ENCODE measurements at regions not wholly inside any gene's neighbourhood (a gene's known extent, or its start where the extent isn't known, plus 50 kb on each side); places are given as distances from the start of the nearest gene placed in this dataset.

DNA sequence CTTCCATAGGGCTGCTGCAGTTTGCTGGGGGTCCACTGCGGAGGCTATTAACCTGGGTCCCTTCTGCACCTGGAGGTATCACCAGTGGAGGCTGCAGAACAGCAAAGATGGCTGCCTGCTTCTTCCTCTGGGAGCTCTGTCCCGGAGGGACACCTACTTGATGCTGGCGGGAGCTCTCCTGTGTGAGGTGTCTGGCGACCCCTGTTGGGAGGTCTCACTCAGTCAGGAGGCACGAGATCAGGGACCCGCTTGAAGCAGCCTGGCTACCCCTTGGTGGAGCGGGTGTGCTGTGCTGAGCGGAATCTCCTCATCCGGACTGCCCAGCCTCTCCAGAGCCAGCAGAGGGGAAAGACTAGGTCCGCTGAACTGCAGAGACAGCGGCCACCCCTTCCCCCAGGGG, 56.0 kb upstream of the CTXND1 start:
- Histone ChIP-seq H3K79me2 (no peaks in the 10 kb centered on the region), H2AFZ (no peak overlapping the region), H3K9me2 (replicated peaks; ENCODE audit: insufficient read depth) (no peaks in the 10 kb centered on the region), H3K4me1 (ENCODE audit: insufficient read depth) (no peaks in the 10 kb centered on the region), H4K20me1 (ENCODE audit: insufficient read depth, poor library complexity, severe bottlenecking) (no peaks in the 10 kb centered on the region), H3K4me3 (no peak overlapping the region), H3K4me2 (no peak overlapping the region), H3K36me3 (replicated peaks; ENCODE audit: insufficient read depth, low read depth) (no peaks in the 10 kb centered on the region), H3K9me3 (ENCODE audit: low read depth) (no peaks in the 10 kb centered on the region), H3K27ac (no peak overlapping the region), H3K27me3 (no peaks in the 10 kb centered on the region)
- TF ChIP-seq, protein P1, sequence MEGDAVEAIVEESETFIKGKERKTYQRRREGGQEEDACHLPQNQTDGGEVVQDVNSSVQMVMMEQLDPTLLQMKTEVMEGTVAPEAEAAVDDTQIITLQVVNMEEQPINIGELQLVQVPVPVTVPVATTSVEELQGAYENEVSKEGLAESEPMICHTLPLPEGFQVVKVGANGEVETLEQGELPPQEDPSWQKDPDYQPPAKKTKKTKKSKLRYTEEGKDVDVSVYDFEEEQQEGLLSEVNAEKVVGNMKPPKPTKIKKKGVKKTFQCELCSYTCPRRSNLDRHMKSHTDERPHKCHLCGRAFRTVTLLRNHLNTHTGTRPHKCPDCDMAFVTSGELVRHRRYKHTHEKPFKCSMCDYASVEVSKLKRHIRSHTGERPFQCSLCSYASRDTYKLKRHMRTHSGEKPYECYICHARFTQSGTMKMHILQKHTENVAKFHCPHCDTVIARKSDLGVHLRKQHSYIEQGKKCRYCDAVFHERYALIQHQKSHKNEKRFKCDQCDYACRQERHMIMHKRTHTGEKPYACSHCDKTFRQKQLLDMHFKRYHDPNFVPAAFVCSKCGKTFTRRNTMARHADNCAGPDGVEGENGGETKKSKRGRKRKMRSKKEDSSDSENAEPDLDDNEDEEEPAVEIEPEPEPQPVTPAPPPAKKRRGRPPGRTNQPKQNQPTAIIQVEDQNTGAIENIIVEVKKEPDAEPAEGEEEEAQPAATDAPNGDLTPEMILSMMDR (IDR thresholded peaks at IDR 0.05; ENCODE audit: poor library complexity): no peak
- TF ChIP-seq EZH2 (IDR thresholded peaks at IDR 0.05; ENCODE audit: borderline replicate concordance) (no peak), EZH2phosphoT487 (IDR thresholded peaks at IDR 0.05; ENCODE audit: low read depth, severe bottlenecking, unreplicated experiment) (no peak)
- DNase-seq (ENCODE audit: low spot score): no peak
- 69% methylated on average over 11 of the region's 11 CpGs for whole genome bisulfite sequencing (ENCODE audit: low lambda C conversion rate, missing lambda C conversion rate)

- no peak overlapping the region for H2AFZ ChIP-seq
- TF ChIP-seq EZH2 (IDR thresholded peaks at IDR 0.05; ENCODE audit: borderline replicate concordance) (no peak), EZH2phosphoT487 (IDR thresholded peaks at IDR 0.05; ENCODE audit: low read depth, severe bottlenecking, unreplicated experiment) (no peak)
- TF ChIP-seq, protein P1 (IDR thresholded peaks at IDR 0.05; ENCODE audit: poor library complexity): peak; percentile 58
- H3K27me3 ChIP-seq: no peaks in the 10 kb centered on the region
- no peaks in the 10 kb centered on the region for H3K9me2 ChIP-seq (replicated peaks; ENCODE audit: insufficient read depth)
- H3K36me3 ChIP-seq (replicated peaks; ENCODE audit: insufficient read depth, low read depth): no peaks in the 10 kb centered on the region
- peak; percentile 61 for DNase-seq (ENCODE audit: low spot score)
- no peaks in the 10 kb centered on the region for H3K79me2 ChIP-seq
- no peak overlapping the region for H3K4me2 ChIP-seq
- no peaks in the 10 kb centered on the region for H3K9me3 ChIP-seq (ENCODE audit: low read depth)
- H3K4me1 ChIP-seq (ENCODE audit: insufficient read depth): no peaks in the 10 kb centered on the region
- 47% methylated on average over 6 of the region's 6 CpGs for WGBS (ENCODE audit: low lambda C conversion rate, missing lambda C conversion rate)
- H3K4me3 ChIP-seq: no peak overlapping the region
- H4K20me1 ChIP-seq (ENCODE audit: insufficient read depth, poor library complexity, severe bottlenecking): no peaks in the 10 kb centered on the region
- no peak overlapping the region for H3K27ac ChIP-seq
Observed at GRCh38 chr15:80309769-80310384, 57.9 kb upstream of the CTXND1 start.

DNA sequence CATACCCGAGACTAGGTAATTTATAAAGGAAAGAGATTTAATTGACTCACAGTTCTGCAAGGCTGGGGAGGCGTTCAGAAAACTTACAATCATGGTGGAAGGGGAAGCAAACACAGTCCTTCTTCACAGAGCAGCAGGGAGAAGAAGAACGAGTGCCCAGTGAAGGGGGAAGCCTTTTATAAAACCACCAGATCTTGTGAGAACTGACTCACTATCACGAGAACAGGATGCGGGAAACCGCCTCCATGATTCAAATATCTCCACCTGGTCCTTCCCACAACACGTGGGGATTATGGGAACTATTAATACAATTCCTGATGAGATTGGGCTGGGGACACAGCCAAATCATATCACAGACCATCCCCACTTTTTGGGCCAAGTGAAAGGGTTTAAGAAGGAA, 58.8 kb upstream of the CTXND1 start:
- Histone ChIP-seq H3K79me2 (no peaks in the 10 kb centered on the region), H3K9me2 (replicated peaks; ENCODE audit: insufficient read depth) (no peaks in the 10 kb centered on the region), H3K4me2 (no peak overlapping the region), H3K9me3 (ENCODE audit: low read depth) (no peaks in the 10 kb centered on the region), H4K20me1 (ENCODE audit: insufficient read depth, poor library complexity, severe bottlenecking) (no peaks in the 10 kb centered on the region), H3K4me1 (ENCODE audit: insufficient read depth) (no peaks in the 10 kb centered on the region), H2AFZ (no peak overlapping the region), H3K27ac (no peak overlapping the region), H3K27me3 (no peaks in the 10 kb centered on the region), H3K4me3 (no peak overlapping the region), H3K36me3 (replicated peaks; ENCODE audit: insufficient read depth, low read depth) (no peaks in the 10 kb centered on the region)
- no peak for DNase-seq (ENCODE audit: low spot score)
- 84% methylated on average over 7 of the region's 7 CpGs for WGBS (ENCODE audit: low lambda C conversion rate, missing lambda C conversion rate)
- no peak for TF ChIP-seq EZH2phosphoT487 (IDR thresholded peaks at IDR 0.05; ENCODE audit: low read depth, severe bottlenecking, unreplicated experiment)
- TF ChIP-seq, protein P1 (IDR thresholded peaks at IDR 0.05; ENCODE audit: poor library complexity): no peak
- TF ChIP-seq EZH2 (IDR thresholded peaks at IDR 0.05; ENCODE audit: borderline replicate concordance): no peak
